A673 (cell line): ENCODE measurements at regions not wholly inside any gene's neighbourhood (a gene's known extent, or its start where the extent isn't known, plus 50 kb on each side); places are given as distances from the start of the nearest gene placed in this dataset.

Source experiments
- EZH2 ChIP-seq: fragments of 200-600 bp; sonication (generic); IDR thresholded peaks from 2 replicates; pipeline ENCODE4 v1.6.1; 2017; ENCODE audit warnings: borderline replicate concordance, low read depth, mild to moderate bottlenecking, mixed read lengths, antibody characterized with exemption, low read length; ENCODE audit not compliant: poor library complexity, severe bottlenecking
- TF ChIP-seq, protein P1 (sequence below): fragments of 300-800, 200-600 bp; sonication (generic); conservative IDR thresholded peaks from 2 replicates; pipeline ENCODE4 v1.5.1; 2017; ENCODE audit warnings: low read depth, mild to moderate bottlenecking, antibody characterized with exemption, low read length, moderate library complexity, mixed read lengths

- TF ChIP-seq EZH2, result no peak
- TF ChIP-seq, protein P1, sequence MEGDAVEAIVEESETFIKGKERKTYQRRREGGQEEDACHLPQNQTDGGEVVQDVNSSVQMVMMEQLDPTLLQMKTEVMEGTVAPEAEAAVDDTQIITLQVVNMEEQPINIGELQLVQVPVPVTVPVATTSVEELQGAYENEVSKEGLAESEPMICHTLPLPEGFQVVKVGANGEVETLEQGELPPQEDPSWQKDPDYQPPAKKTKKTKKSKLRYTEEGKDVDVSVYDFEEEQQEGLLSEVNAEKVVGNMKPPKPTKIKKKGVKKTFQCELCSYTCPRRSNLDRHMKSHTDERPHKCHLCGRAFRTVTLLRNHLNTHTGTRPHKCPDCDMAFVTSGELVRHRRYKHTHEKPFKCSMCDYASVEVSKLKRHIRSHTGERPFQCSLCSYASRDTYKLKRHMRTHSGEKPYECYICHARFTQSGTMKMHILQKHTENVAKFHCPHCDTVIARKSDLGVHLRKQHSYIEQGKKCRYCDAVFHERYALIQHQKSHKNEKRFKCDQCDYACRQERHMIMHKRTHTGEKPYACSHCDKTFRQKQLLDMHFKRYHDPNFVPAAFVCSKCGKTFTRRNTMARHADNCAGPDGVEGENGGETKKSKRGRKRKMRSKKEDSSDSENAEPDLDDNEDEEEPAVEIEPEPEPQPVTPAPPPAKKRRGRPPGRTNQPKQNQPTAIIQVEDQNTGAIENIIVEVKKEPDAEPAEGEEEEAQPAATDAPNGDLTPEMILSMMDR, result no peak
Observed at GRCh38 chr9:32172256-32172655, 212.2 kb upstream of the ACO1 start.
